NCI-H446 treated with DMSO at 0.1 percent for 48 hours (cell line): ENCODE measurements at regions not wholly inside any gene's neighbourhood (a gene's known extent, or its start where the extent isn't known, plus 50 kb on each side); places are given as distances from the start of the nearest gene placed in this dataset.

Source experiments
- DNase-seq: peaks from one replicate; lab custom pipeline; 2025; lab: John Stamatoyannopoulos, UW

GRCh38 chr6:56005426-56005825 is 130.0 kb upstream of the BMP5 start:
- no peak for DNase-seq

GRCh38 chr6:56004426-56004825 is 129.0 kb upstream of the BMP5 start:
- DNase-seq = no peak

GRCh38 chr6:56003616-56004015 is 128.2 kb upstream of the BMP5 start:
- DNase-seq = no peak

- no peak for DNase-seq
Measured at GRCh38 chr6:56002336-56002735, 126.9 kb upstream of the BMP5 start.

- no peak for DNase-seq
Measured at GRCh38 chr6:55998576-55998975, 123.2 kb upstream of the BMP5 start.

GRCh38 chr6:55997223-55997874 is 122.0 kb upstream of the BMP5 start:
- DNase-seq = no peak

- DNase-seq = no peak
Measured at GRCh38 chr6:55994531-55994930, 119.1 kb upstream of the BMP5 start.

- no peak for DNase-seq
Measured at GRCh38 chr6:55993418-55993817, 118.0 kb upstream of the BMP5 start.

GRCh38 chr6:55992546-55992945 is 117.2 kb upstream of the BMP5 start:
- no peak for DNase-seq

- DNase-seq = no peak
Measured at GRCh38 chr6:55985309-55985708, 109.9 kb upstream of the BMP5 start.

GRCh38 chr6:55983861-55984260 is 108.5 kb upstream of the BMP5 start:
- DNase-seq = no peak

- no peak for DNase-seq
Measured at GRCh38 chr6:55981660-55982059, 106.3 kb upstream of the BMP5 start.

GRCh38 chr6:55980627-55981211 is 105.3 kb upstream of the BMP5 start:
- peak; percentile 30 for DNase-seq

- no peak for DNase-seq
Measured at GRCh38 chr6:55979526-55979925, 104.1 kb upstream of the BMP5 start.

GRCh38 chr6:55977959-55978665 is 102.7 kb upstream of the BMP5 start:
- no peak for DNase-seq

GRCh38 chr6:55974688-55975087 is 99.3 kb upstream of the BMP5 start:
- no peak for DNase-seq

- DNase-seq = no peak
Measured at GRCh38 chr6:55972091-55972490, 96.7 kb upstream of the BMP5 start.

- no peak for DNase-seq
Measured at GRCh38 chr6:55969526-55969925, 94.1 kb upstream of the BMP5 start.

- DNase-seq = no peak
Measured at GRCh38 chr6:55968926-55969325, 93.5 kb upstream of the BMP5 start.

- no peak for DNase-seq
Measured at GRCh38 chr6:55964136-55964535, 88.7 kb upstream of the BMP5 start.

GRCh38 chr6:55963301-55963700 is 87.9 kb upstream of the BMP5 start:
- peak; percentile 54 for DNase-seq

GRCh38 chr6:55960344-55960743 is 85.0 kb upstream of the BMP5 start:
- no peak for DNase-seq

GRCh38 chr6:55958790-55959189 is 83.4 kb upstream of the BMP5 start:
- DNase-seq = no peak
